Transverse colon (tissue), 4 donors: ENCODE measurements at regions not wholly inside any gene's neighbourhood (a gene's known extent, or its start where the extent isn't known, plus 50 kb on each side); places are given as distances from the start of the nearest gene placed in this dataset.

Experiments
- POLR2A ChIP-seq: fragments of 450-650 bp; IDR thresholded peaks from one replicate; pipeline ENCODE4 v1.6.1; 2016; ENCODE audit warnings: antibody characterized with exemption, mild to moderate bottlenecking, moderate library complexity
- POLR2AphosphoS5 ChIP-seq, 3 donors: sonication (generic); formaldehyde crosslinking; IDR thresholded peaks; one replicate each; pipeline ENCODE4 v1.6.1; 2016; ENCODE audit warnings: antibody characterized with exemption in 3 of 3
- TF ChIP-seq, protein P1 (sequence below), 5 experiments: fragments of 200-600 bp in 3 of 5; fragments of 450-650 bp in 2 of 5; sonication (generic) in 3 of 5; IDR thresholded peaks; 1 replicate in 2 of 5; 2 replicates in 3 of 5; pipeline ENCODE4 v1.5.1; 2016 to 2017; ENCODE audit warnings: antibody characterized with exemption in 5 of 5, inconsistent platforms in 3 of 5, mild to moderate bottlenecking in 2 of 5, moderate library complexity in 1 of 5

DNA sequence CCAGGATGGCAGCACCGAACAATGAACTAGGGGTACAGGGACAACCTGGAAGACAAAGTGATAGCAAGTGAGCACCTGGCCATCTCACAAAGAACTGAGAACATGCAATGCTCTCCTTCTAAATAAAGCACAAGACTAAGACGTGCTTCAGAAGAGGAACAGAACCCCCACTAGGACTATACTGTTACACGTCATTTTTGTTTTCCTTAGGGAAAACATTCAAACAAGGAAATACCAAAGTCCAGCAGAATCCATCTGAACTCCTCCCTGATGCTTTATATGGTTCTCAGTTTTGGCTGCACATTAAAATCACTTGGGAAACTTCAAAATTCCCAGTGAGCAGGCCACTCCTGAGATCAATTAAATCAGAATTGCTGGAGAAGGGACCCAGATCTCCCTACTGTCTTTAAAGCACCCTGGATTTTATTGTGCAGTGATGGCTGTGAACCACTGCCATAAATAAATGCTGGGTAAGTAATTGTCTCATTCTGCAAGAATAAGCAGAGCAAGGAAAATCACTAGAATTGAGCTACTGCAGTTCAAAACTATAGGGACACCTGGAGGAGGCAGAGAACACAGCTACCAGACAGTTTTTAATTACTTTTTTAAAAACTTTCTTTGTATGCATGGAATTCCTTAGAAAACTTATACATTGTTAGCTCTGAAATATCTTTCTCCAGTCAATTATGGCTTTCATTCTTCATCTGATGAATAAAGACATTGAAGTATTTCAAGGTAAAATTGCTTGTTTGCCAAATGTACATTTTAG lies 866.5 kb upstream of the GHITM start:
- TF ChIP-seq POLR2AphosphoS5 (IDR thresholded peaks at IDR 0.05): no peak
- TF ChIP-seq POLR2A: no peak
- TF ChIP-seq, protein P1, sequence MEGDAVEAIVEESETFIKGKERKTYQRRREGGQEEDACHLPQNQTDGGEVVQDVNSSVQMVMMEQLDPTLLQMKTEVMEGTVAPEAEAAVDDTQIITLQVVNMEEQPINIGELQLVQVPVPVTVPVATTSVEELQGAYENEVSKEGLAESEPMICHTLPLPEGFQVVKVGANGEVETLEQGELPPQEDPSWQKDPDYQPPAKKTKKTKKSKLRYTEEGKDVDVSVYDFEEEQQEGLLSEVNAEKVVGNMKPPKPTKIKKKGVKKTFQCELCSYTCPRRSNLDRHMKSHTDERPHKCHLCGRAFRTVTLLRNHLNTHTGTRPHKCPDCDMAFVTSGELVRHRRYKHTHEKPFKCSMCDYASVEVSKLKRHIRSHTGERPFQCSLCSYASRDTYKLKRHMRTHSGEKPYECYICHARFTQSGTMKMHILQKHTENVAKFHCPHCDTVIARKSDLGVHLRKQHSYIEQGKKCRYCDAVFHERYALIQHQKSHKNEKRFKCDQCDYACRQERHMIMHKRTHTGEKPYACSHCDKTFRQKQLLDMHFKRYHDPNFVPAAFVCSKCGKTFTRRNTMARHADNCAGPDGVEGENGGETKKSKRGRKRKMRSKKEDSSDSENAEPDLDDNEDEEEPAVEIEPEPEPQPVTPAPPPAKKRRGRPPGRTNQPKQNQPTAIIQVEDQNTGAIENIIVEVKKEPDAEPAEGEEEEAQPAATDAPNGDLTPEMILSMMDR (IDR thresholded peaks at IDR 0.05): no peak
